Vagina (tissue), 2 donors: ENCODE measurements at regions not wholly inside any gene's neighbourhood (a gene's known extent, or its start where the extent isn't known, plus 50 kb on each side); places are given as distances from the start of the nearest gene placed in this dataset.

Experiments used
- POLR2A ChIP-seq, 2 donors: fragments of 450-650 bp; IDR thresholded peaks; one replicate each; pipeline ENCODE4 v1.6.1; 2017; ENCODE audit warnings: antibody characterized with exemption in 2 of 2, mild to moderate bottlenecking in 2 of 2, moderate library complexity in 2 of 2
- POLR2AphosphoS5 ChIP-seq, 2 donors: sonication (generic); formaldehyde crosslinking; IDR thresholded peaks; one replicate each; pipeline ENCODE4 v1.9.0; 2017; ENCODE audit warnings: antibody characterized with exemption in 2 of 2, mild to moderate bottlenecking in 2 of 2, low read depth in 1 of 2; ENCODE audit not compliant: insufficient read depth in 1 of 2
- TF ChIP-seq, protein P1 (sequence below), 3 experiments: fragments of 450-650 bp in 2 of 3; fragments of 200-600 bp in 1 of 3; sonication (generic) in 1 of 3; IDR thresholded peaks; one replicate each; pipeline ENCODE4 v1.5.1; 2017 to 2019; ENCODE audit warnings: antibody characterized with exemption in 3 of 3, mild to moderate bottlenecking in 2 of 3, moderate library complexity in 2 of 3

DNA sequence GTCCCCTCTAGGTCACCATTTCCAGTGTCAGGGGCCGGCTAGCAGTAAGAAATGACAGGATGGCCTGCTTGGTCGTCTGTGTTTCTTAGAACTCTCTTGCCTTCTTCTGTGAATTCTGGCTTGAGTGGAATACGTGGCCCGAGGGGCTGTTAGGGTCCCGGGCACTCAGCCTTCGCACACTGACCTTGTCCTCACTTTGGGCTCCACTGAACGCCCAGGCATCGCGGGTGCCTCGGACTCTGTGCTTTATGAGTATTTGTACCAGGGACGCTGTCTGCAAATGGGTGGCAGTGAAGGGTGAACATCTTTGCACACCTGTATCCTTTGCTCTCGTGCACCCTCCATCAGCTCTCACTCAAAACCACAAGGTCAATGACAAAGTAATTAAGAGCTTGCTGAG lies 123.4 kb upstream of the ANO1 start:
- no peak for TF ChIP-seq POLR2A (IDR thresholded peaks at IDR 0.05)
- no peak for TF ChIP-seq POLR2AphosphoS5 (IDR thresholded peaks at IDR 0.05; ENCODE audit: insufficient read depth in 1 of 2, low read depth in 1 of 2)
- TF ChIP-seq, protein P1, sequence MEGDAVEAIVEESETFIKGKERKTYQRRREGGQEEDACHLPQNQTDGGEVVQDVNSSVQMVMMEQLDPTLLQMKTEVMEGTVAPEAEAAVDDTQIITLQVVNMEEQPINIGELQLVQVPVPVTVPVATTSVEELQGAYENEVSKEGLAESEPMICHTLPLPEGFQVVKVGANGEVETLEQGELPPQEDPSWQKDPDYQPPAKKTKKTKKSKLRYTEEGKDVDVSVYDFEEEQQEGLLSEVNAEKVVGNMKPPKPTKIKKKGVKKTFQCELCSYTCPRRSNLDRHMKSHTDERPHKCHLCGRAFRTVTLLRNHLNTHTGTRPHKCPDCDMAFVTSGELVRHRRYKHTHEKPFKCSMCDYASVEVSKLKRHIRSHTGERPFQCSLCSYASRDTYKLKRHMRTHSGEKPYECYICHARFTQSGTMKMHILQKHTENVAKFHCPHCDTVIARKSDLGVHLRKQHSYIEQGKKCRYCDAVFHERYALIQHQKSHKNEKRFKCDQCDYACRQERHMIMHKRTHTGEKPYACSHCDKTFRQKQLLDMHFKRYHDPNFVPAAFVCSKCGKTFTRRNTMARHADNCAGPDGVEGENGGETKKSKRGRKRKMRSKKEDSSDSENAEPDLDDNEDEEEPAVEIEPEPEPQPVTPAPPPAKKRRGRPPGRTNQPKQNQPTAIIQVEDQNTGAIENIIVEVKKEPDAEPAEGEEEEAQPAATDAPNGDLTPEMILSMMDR (IDR thresholded peaks at IDR 0.05), result no peak
